ENCODE measurements at regions not wholly inside any gene's neighbourhood (a gene's known extent, or its start where the extent isn't known, plus 50 kb on each side); places are given as distances from the start of the nearest gene placed in this dataset.
"Not testable (repeated sequence)": the region's sequence is repeated elsewhere in the genome, so short reads cannot be mapped to it uniquely, and the experiment has no call there.

DNA sequence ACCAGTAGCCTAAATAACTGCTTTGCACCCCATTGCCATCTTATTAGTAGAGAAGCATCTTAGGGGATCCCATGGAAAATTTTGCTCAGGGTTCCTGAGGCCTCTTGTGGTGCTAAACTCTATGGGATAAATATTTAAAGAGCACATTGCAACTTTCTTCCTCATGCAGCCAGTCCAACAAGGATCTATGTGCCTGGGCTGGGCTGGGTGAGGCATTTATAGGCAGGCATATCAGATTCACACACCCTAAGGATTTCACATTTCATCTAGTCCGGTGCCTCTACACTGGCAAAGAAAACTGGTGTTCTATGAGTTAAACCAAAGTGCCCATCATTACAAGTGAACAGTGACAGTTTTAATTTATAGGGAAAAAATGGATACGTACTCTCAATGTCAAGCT lies 512.3 kb downstream of the EDEM1 start:
- Histone ChIP-seq H3K79me2 (ENCODE audit: low read depth) (peaks cover 37% of the 10 kb centered on the region), H3K9me2 (ENCODE audit: insufficient read depth) (no peaks in the 10 kb centered on the region), H3F3A (ENCODE audit: insufficient read depth, low read depth) (0 out of 2 replicates have a peak, but pooled peaks cover 13% of the 10 kb centered on the region), H4K20me1 (ENCODE audit: insufficient read depth) (no peaks in the 10 kb centered on the region), H3K4me3 (peak overlapping the region; percentile 57; the same call in 1 of the 2 replicates), H3K27ac (peak overlapping the region; percentile 91), H3K4me1 (replicated peaks; ENCODE audit: insufficient read depth) (peaks cover 44% of the 10 kb centered on the region), H3K9me3 (ENCODE audit: insufficient read depth, low read depth) (no peaks in the 10 kb centered on the region), H3K36me3 (ENCODE audit: low read depth) (peaks cover 11% of the 10 kb centered on the region; the same call in 1 of the 2 replicates), H2AFZ (no peak overlapping the region), H3K27me3 (ENCODE audit: insufficient read depth, low read depth) (no peaks in the 10 kb centered on the region), H3K4me2 (peak overlapping the region; percentile 68)
- POLR2A ChIA-PET (ENCODE audit: unreplicated experiment): interaction anchor here (0.6 to 0.7 kb wide), 2 partner anchors 505 to 855 kb away, joined by 3 to 4 read pairs; no protein-coding TSS in a partner anchor
- TF ChIP-seq, protein P1, sequence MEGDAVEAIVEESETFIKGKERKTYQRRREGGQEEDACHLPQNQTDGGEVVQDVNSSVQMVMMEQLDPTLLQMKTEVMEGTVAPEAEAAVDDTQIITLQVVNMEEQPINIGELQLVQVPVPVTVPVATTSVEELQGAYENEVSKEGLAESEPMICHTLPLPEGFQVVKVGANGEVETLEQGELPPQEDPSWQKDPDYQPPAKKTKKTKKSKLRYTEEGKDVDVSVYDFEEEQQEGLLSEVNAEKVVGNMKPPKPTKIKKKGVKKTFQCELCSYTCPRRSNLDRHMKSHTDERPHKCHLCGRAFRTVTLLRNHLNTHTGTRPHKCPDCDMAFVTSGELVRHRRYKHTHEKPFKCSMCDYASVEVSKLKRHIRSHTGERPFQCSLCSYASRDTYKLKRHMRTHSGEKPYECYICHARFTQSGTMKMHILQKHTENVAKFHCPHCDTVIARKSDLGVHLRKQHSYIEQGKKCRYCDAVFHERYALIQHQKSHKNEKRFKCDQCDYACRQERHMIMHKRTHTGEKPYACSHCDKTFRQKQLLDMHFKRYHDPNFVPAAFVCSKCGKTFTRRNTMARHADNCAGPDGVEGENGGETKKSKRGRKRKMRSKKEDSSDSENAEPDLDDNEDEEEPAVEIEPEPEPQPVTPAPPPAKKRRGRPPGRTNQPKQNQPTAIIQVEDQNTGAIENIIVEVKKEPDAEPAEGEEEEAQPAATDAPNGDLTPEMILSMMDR (conservative IDR thresholded peaks at IDR 0.05): no peak
- TF ChIP-seq EZH2 (IDR thresholded peaks at IDR 0.05; ENCODE audit: low read depth): no peak
- peak in 1 of 2 experiments; percentile 36 for DNase-seq
- intact Hi-C loops (cut with micrococcal nuclease; ENCODE audit: unreplicated experiment): loop anchor here (1.0 kb wide), 1 partner anchor 311 kb away; no protein-coding TSS in a partner anchor
- BruUV-seq (replicated peaks): no TSS peak
- CTCF ChIA-PET: no interaction called here

DNA sequence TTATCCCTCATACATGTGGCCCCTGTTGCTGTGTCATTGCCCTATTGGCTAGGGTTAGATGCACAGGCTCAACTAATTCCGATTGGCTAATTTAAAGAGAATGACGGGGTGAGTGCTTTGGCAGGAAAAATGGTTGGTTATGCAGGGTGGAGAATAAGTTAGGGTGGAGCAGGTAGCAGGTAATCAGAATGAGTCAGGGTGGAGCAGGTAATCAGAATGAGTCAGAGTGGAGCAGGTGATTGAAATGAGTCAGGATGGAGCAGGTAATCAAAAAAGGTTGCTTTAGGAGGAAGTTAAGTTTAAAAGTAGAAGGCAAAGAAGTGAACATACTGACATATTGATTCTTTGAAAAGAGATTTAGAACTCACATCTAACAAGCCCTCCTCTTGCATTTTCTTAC lies 513.5 kb downstream of the EDEM1 start:
- H3K9me3 ChIP-seq (ENCODE audit: insufficient read depth, low read depth); POLR2A ChIA-PET (ENCODE audit: unreplicated experiment); H3K4me3 ChIP-seq; H2AFZ ChIP-seq; H3K27me3 ChIP-seq (ENCODE audit: insufficient read depth, low read depth); H4K20me1 ChIP-seq (ENCODE audit: insufficient read depth); CTCF ChIA-PET; H3K36me3 ChIP-seq (ENCODE audit: low read depth); H3K9me2 ChIP-seq (ENCODE audit: insufficient read depth); BruUV-seq (replicated peaks); intact Hi-C loops (cut with micrococcal nuclease; ENCODE audit: unreplicated experiment): not testable (repeated sequence)
- peaks cover 33% of the 10 kb centered on the region for H3K4me1 ChIP-seq (replicated peaks; ENCODE audit: insufficient read depth)
- 0 out of 2 replicates have a peak, but pooled peaks cover 13% of the 10 kb centered on the region for H3F3A ChIP-seq (ENCODE audit: insufficient read depth, low read depth)
- H3K4me2 ChIP-seq: peak overlapping the region; percentile 68; the same call in 1 of the 2 replicates
- DNase-seq: peak; percentile 11 to 57
- peak overlapping the region; percentile 91 for H3K27ac ChIP-seq
- peaks cover 27% of the 10 kb centered on the region for H3K79me2 ChIP-seq (ENCODE audit: low read depth)

DNA sequence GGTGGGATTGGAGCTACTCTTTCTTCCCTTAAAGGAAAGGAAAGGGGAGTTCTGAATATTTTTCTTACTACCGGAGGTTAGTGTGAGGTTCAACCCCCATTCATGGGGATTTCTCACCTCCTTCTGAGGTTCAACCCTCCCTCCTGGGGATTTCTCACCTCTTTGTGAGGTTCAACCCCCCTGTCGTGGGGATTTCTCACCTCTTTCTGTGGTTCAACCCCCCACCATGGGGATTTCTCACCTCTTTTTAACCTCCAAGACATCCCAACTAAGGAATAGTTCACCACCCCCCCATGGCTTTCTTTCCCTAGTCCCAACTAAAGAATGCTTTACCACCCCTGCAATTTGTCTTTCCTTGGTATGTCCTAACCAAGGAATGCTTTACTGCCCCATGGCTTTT lies 520.3 kb downstream of the EDEM1 start:
- TF ChIP-seq EZH2 (IDR thresholded peaks at IDR 0.05; ENCODE audit: low read depth): no peak
- TF ChIP-seq, protein P1 (conservative IDR thresholded peaks at IDR 0.05): no peak
- Histone ChIP-seq H3K4me3 (no peak overlapping the region), H3K27ac (no peak overlapping the region), H3K27me3 (ENCODE audit: insufficient read depth, low read depth) (no peaks in the 10 kb centered on the region), H3F3A (ENCODE audit: insufficient read depth, low read depth) (no peaks in the 10 kb centered on the region), H3K4me2 (no peak overlapping the region), H3K79me2 (ENCODE audit: low read depth) (no peaks in the 10 kb centered on the region), H3K4me1 (replicated peaks; ENCODE audit: insufficient read depth) (no peaks in the 10 kb centered on the region), H2AFZ (no peak overlapping the region), H3K9me2 (ENCODE audit: insufficient read depth) (no peaks in the 10 kb centered on the region), H4K20me1 (ENCODE audit: insufficient read depth) (no peaks in the 10 kb centered on the region), H3K9me3 (ENCODE audit: insufficient read depth, low read depth) (no peaks in the 10 kb centered on the region), H3K36me3 (ENCODE audit: low read depth) (no peaks in the 10 kb centered on the region)
- intact Hi-C loops (cut with micrococcal nuclease; ENCODE audit: unreplicated experiment): no loop called here
- no TSS peak for BruUV-seq (replicated peaks)
- POLR2A ChIA-PET (ENCODE audit: unreplicated experiment): no interaction called here
- no peak for DNase-seq
- CTCF ChIA-PET: no interaction called here

DNA sequence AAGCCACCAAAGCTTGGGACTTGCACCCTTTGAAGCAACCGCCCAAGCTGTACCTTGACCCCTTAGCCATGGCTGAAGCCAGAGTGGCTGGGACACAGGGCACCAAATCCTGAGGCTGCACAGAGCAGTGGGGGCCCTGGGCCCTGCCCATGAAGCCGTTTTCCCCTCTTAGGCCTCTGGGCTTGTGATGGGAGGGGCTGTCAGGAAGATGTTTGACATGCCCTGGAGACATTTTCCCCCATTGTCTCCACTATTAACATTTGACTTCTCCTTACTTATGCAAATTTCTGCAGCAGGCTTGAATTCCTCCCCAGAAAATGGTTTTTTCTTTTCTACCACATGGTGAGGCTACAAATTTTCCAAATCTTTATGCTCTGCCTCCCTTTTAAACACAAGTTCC lies 522.2 kb downstream of the EDEM1 start:
- H3K9me2 ChIP-seq (ENCODE audit: insufficient read depth): no peaks in the 10 kb centered on the region
- intact Hi-C loops (cut with micrococcal nuclease; ENCODE audit: unreplicated experiment): no loop called here
- DNase-seq: no peak
- H3K4me2 ChIP-seq: no peak overlapping the region
- no peaks in the 10 kb centered on the region for H3K79me2 ChIP-seq (ENCODE audit: low read depth)
- no peak overlapping the region for H2AFZ ChIP-seq
- H3K36me3 ChIP-seq (ENCODE audit: low read depth): no peaks in the 10 kb centered on the region
- TF ChIP-seq, protein P1 (conservative IDR thresholded peaks at IDR 0.05): no peak
- TF ChIP-seq EZH2 (IDR thresholded peaks at IDR 0.05; ENCODE audit: low read depth): no peak
- H4K20me1 ChIP-seq (ENCODE audit: insufficient read depth): no peaks in the 10 kb centered on the region
- BruUV-seq (replicated peaks): no TSS peak
- ChIA-PET CTCF (no interaction called here), POLR2A (ENCODE audit: unreplicated experiment) (no interaction called here)
- H3K9me3 ChIP-seq (ENCODE audit: insufficient read depth, low read depth): no peaks in the 10 kb centered on the region
- no peaks in the 10 kb centered on the region for H3K4me1 ChIP-seq (replicated peaks; ENCODE audit: insufficient read depth)
- H3K4me3 ChIP-seq: no peak overlapping the region
- no peak overlapping the region for H3K27ac ChIP-seq
- H3F3A ChIP-seq (ENCODE audit: insufficient read depth, low read depth): no peaks in the 10 kb centered on the region
- no peaks in the 10 kb centered on the region for H3K27me3 ChIP-seq (ENCODE audit: insufficient read depth, low read depth)
